ENCODE measurements at regions not wholly inside any gene's neighbourhood (a gene's known extent, or its start where the extent isn't known, plus 50 kb on each side); places are given as distances from the start of the nearest gene placed in this dataset.
"Not testable (repeated sequence)": the region's sequence is repeated elsewhere in the genome, so short reads cannot be mapped to it uniquely, and the experiment has no call there.

GRCh38 chr1:187991944-187992343 lies 1163.2 kb downstream of the PLA2G4A start:
- no peak overlapping the region for H3K4me3 ChIP-seq (ENCODE audit: low read length)
- no peak for DNase-seq (ENCODE audit: low read depth)
- TF ChIP-seq, protein P1, sequence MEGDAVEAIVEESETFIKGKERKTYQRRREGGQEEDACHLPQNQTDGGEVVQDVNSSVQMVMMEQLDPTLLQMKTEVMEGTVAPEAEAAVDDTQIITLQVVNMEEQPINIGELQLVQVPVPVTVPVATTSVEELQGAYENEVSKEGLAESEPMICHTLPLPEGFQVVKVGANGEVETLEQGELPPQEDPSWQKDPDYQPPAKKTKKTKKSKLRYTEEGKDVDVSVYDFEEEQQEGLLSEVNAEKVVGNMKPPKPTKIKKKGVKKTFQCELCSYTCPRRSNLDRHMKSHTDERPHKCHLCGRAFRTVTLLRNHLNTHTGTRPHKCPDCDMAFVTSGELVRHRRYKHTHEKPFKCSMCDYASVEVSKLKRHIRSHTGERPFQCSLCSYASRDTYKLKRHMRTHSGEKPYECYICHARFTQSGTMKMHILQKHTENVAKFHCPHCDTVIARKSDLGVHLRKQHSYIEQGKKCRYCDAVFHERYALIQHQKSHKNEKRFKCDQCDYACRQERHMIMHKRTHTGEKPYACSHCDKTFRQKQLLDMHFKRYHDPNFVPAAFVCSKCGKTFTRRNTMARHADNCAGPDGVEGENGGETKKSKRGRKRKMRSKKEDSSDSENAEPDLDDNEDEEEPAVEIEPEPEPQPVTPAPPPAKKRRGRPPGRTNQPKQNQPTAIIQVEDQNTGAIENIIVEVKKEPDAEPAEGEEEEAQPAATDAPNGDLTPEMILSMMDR (conservative IDR thresholded peaks at IDR 0.05; ENCODE audit: low read depth, low read length), result no peak

DNA sequence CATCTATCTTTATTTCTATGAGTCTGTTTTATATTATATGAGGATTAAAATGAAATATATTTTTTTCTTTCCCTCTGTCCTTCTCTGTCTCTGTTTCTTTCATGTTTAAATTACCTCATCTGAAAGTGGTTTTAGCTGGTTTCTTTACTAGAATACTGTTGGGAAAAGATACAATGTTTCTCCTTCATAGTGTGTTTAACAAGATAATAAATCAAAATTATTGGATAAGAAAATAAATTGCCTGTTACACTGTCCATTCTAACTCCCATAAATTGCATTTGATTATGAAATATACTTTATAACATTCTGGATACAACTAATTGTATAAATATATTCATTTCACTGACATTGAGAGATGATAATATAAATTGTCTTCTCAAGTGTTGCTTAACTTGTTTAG lies 1168.0 kb downstream of the PLA2G4A start:
- no peak overlapping the region for H3K4me3 ChIP-seq (ENCODE audit: low read length)
- TF ChIP-seq, protein P1 (conservative IDR thresholded peaks at IDR 0.05; ENCODE audit: low read depth, low read length), result no peak
- DNase-seq (ENCODE audit: low read depth), result no peak

DNA sequence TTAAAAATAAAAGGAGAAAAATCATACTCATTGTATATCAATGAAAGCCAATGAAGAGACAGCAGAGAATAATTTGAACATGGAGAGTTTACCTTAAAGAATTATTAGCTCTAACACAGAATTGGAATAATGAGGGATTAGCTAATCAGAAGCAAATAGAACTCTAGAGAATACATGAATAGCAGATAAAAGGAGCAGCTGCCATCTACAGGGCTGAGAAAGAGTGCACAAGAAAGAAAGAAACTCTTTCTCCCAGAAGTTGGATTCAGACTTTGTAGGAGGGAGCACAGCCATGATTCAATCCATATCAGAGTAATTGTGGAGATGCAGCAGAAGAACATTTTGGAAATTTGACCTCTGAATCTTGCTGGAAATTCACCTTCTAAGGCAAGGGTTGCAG lies 1171.2 kb downstream of the PLA2G4A start:
- DNase-seq (ENCODE audit: low read depth), result no peak
- TF ChIP-seq, protein P1 (conservative IDR thresholded peaks at IDR 0.05; ENCODE audit: low read depth, low read length), result peak; percentile 30
- no peak overlapping the region for H3K4me3 ChIP-seq (ENCODE audit: low read length)

- not testable (repeated sequence) for DNase-seq (ENCODE audit: low read depth); H3K4me3 ChIP-seq (ENCODE audit: low read length)
Observed at GRCh38 chr1:188003687-188004086, 1174.9 kb downstream of the PLA2G4A start.

GRCh38 chr1:188004849-188005248 lies 1176.1 kb downstream of the PLA2G4A start:
- no peak overlapping the region for H3K4me3 ChIP-seq (ENCODE audit: low read length)
- no peak for DNase-seq (ENCODE audit: low read depth)
- TF ChIP-seq, protein P1 (conservative IDR thresholded peaks at IDR 0.05; ENCODE audit: low read depth, low read length), result no peak

GRCh38 chr1:188006354-188006753 lies 1177.6 kb downstream of the PLA2G4A start:
- TF ChIP-seq, protein P1 (conservative IDR thresholded peaks at IDR 0.05; ENCODE audit: low read depth, low read length), result no peak
- no peak for DNase-seq (ENCODE audit: low read depth)
- no peak overlapping the region for H3K4me3 ChIP-seq (ENCODE audit: low read length)

GRCh38 chr1:188013222-188013849 lies 1184.6 kb downstream of the PLA2G4A start:
- DNase-seq (ENCODE audit: low read depth); H3K4me3 ChIP-seq (ENCODE audit: low read length): not testable (repeated sequence)

DNA sequence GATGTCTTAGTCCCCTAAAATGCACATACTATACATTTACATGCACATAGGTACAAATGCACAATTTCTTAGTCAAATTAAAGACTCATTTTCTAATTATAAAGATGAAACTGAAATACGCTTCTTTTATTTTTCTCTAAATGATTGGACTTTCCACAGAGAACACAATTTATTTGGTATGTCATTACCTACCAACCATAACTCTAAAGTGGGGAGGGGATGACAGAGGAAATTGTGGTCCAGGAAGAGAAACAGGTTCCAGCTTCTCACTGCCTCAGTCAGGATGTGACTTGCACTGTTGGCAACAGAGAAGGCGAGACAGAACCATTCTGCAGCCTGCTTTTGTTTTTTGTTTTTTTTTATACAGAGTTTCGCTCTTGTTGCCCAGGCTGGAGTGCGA lies 1189.2 kb downstream of the PLA2G4A start:
- no peak for DNase-seq (ENCODE audit: low read depth)
- no peak overlapping the region for H3K4me3 ChIP-seq (ENCODE audit: low read length)
- TF ChIP-seq, protein P1 (conservative IDR thresholded peaks at IDR 0.05; ENCODE audit: low read depth, low read length), result no peak

All from retinal pigment epithelial cell (primary cell).